IMR-90 (cell line): ENCODE measurements at regions not wholly inside any gene's neighbourhood (a gene's known extent, or its start where the extent isn't known, plus 50 kb on each side); places are given as distances from the start of the nearest gene placed in this dataset.

Source experiments
- ATAC-seq: fragments of 200-7000 bp; cut with Tn5 transposase; 2 replicates; pipeline ENCODE4 v1.9.1; 2020; ENCODE audit warnings: low read depth, mild to moderate bottlenecking, moderate library complexity
- BruUV-seq: library from RNA; stranded (reverse); fragments of 400-500 nt; replicated peaks from 2 replicates; lab custom pipeline; 2021; lab: Mats Ljungman, UMichigan
- CTCF ChIA-PET: fragments of 300-600 bp; formaldehyde crosslinking; extraction: SDS; loops from one replicate; lab custom pipeline; 2021; ENCODE audit warnings: antibody characterized with exemption; lab: Yijun Ruan, JAX
- POLR2A ChIA-PET: fragments of 300-600 bp; sonication (Branson Sonifier 250); formaldehyde crosslinking; loops from one replicate; lab custom pipeline; 2022; ENCODE audit warnings: antibody characterized with exemption; ENCODE audit not compliant: unreplicated experiment; lab: Charles Lee
- DNase-seq: peaks from one replicate; pipeline ENCODE4 v3.0.0; 2013
- H2AFZ ChIP-seq: replicated peaks from 2 replicates; pipeline ENCODE3; 2013; ENCODE audit warnings: low read length, mild to moderate bottlenecking; ENCODE audit not compliant: poor library complexity
- H2AK5ac ChIP-seq: 2 replicates; pipeline ENCODE4 v1.6.1; 2013; ENCODE audit warnings: low read depth, low read length, inconsistent platforms
- H2AK9ac ChIP-seq: replicated peaks from 2 replicates; pipeline ENCODE3; 2013; ENCODE audit warnings: mild to moderate bottlenecking, low read depth, low read length, moderate library complexity; ENCODE audit not compliant: poor library complexity
- H2BK120ac ChIP-seq: 2 replicates; pipeline ENCODE4 v1.6.1; 2013; ENCODE audit warnings: low read depth, low read length, inconsistent platforms
- H2BK15ac ChIP-seq: 3 replicates; pipeline ENCODE4 v1.6.1; 2013; ENCODE audit warnings: low read depth, low read length, inconsistent platforms
- H2BK20ac ChIP-seq: 2 replicates; pipeline ENCODE4 v1.6.1; 2013; ENCODE audit warnings: low read depth, mild to moderate bottlenecking, inconsistent platforms, low read length, moderate library complexity
- H2BK5ac ChIP-seq: 2 replicates; pipeline ENCODE4 v1.6.1; 2013; ENCODE audit warnings: mild to moderate bottlenecking, low read depth, low read length, inconsistent platforms; ENCODE audit not compliant: poor library complexity, severe bottlenecking
- H3K14ac ChIP-seq: replicated peaks from 2 replicates; pipeline ENCODE4 v1.6.1; 2013; ENCODE audit warnings: low read depth, low read length, inconsistent platforms
- H3K18ac ChIP-seq: 2 replicates; pipeline ENCODE4 v1.6.1; 2013; ENCODE audit warnings: low read depth, low read length, control low read depth
- H3K23ac ChIP-seq: 2 replicates; pipeline ENCODE4 v1.6.1; 2013; ENCODE audit warnings: low read depth, low read length, inconsistent platforms
- H3K27ac ChIP-seq: 2 replicates; pipeline ENCODE4 v1.5.1; 2013; ENCODE audit warnings: mild to moderate bottlenecking, control low read depth, low read length; ENCODE audit not compliant: insufficient read depth
- H3K27me3 ChIP-seq: 2 replicates; pipeline ENCODE4 v1.6.1; 2013; ENCODE audit warnings: low read length; ENCODE audit not compliant: control insufficient read depth, insufficient read depth
- H3K36me3 ChIP-seq: 2 replicates; pipeline ENCODE4 v1.6.1; 2013; ENCODE audit warnings: low read length, mixed read lengths; ENCODE audit not compliant: control insufficient read depth, insufficient read depth
- H3K4ac ChIP-seq: 2 replicates; pipeline ENCODE4 v1.6.1; 2013; ENCODE audit warnings: low read depth, low read length, inconsistent platforms
- H3K4me1 ChIP-seq: 2 replicates; pipeline ENCODE4 v1.6.1; 2013; ENCODE audit warnings: low read length, mixed read lengths; ENCODE audit not compliant: control insufficient read depth, insufficient read depth
- H3K4me2 ChIP-seq: 2 replicates; pipeline ENCODE4 v1.6.1; 2013; ENCODE audit warnings: low read depth, mild to moderate bottlenecking, control low read depth, low read length, moderate library complexity
- H3K4me3 ChIP-seq: 2 replicates; pipeline ENCODE4 v1.5.1; 2013; ENCODE audit warnings: low read depth, mild to moderate bottlenecking, control low read depth, low read length, moderate library complexity; ENCODE audit not compliant: insufficient read depth
- H3K56ac ChIP-seq: 2 replicates; pipeline ENCODE4 v1.6.1; 2013; ENCODE audit warnings: low read length, inconsistent platforms; ENCODE audit not compliant: insufficient read depth; ENCODE audit errors: extremely low read depth
- H3K79me1 ChIP-seq, 2 experiments: 2 replicates each; pipeline ENCODE4 v1.6.1; 2013; ENCODE audit warnings: low read length in 2 of 2, inconsistent platforms in 1 of 2, low read depth in 1 of 2
- H3K9ac ChIP-seq: 2 replicates; pipeline ENCODE4 v1.6.1; 2013; ENCODE audit warnings: low read depth, low read length, control low read depth
- H3K9me1 ChIP-seq: 2 replicates; pipeline ENCODE4 v1.6.1; 2013; ENCODE audit warnings: low read length, inconsistent platforms; ENCODE audit not compliant: insufficient read depth
- H3K9me3 ChIP-seq: 2 replicates; pipeline ENCODE4 v1.6.1; 2013; ENCODE audit warnings: low read length; ENCODE audit not compliant: control insufficient read depth, insufficient read depth
- H4K20me1 ChIP-seq: 2 replicates; pipeline ENCODE4 v1.6.1; 2013; ENCODE audit warnings: low read length, inconsistent platforms; ENCODE audit not compliant: insufficient read depth
- H4K5ac ChIP-seq: 2 replicates; pipeline ENCODE4 v1.6.1; 2013; ENCODE audit warnings: mild to moderate bottlenecking, low read depth, low read length, control low read depth
- H4K8ac ChIP-seq, 2 experiments: 2 replicates each; pipeline ENCODE4 v1.6.1; 2013; ENCODE audit warnings: low read depth in 2 of 2, low read length in 2 of 2, control low read depth in 1 of 2, inconsistent platforms in 1 of 2
- H4K91ac ChIP-seq: 2 replicates; pipeline ENCODE4 v1.6.1; 2013; ENCODE audit warnings: low read depth, low read length, inconsistent platforms; ENCODE audit not compliant: insufficient read depth
- RAD21 ChIP-seq: IDR thresholded peaks from 2 replicates; pipeline ENCODE4 v1.6.1; 2012; ENCODE audit warnings: low read length, improper control_type of control experiment
- WGBS, 2 experiments: methylation state at CpG; one replicate each; pipeline versions ENCODE4 v1.1.5 to v1.1.7; 2013; ENCODE audit warnings: missing lambda C conversion rate in 2 of 2; ENCODE audit not compliant: insufficient read length in 1 of 2; ENCODE audit errors: extremely low coverage in 2 of 2; 5-methylcytosine and 5-hydroxymethylcytosine counted together
- dilution Hi-C: fragments of 300-500 bp; cut with HindIII; formaldehyde crosslinking; loops from one replicate; pipeline ENCODE4 v1.14.3; 2018; ENCODE audit warnings: low sequenced_read_pairs; ENCODE audit not compliant: unreplicated experiment
- in situ Hi-C: fragments of 300-500 bp; cut with MboI; formaldehyde crosslinking; loops from 3 replicates; pipeline ENCODE4 v1.14.3; 2019; ENCODE audit warnings: low sequenced_read_pairs, inconsistent platforms, mixed read lengths
- intact Hi-C: fragments of 100-400 bp; cut with micrococcal nuclease; formaldehyde crosslinking; loops from 2 replicates; pipeline ENCODE4 v1.10.0; 2022

DNA sequence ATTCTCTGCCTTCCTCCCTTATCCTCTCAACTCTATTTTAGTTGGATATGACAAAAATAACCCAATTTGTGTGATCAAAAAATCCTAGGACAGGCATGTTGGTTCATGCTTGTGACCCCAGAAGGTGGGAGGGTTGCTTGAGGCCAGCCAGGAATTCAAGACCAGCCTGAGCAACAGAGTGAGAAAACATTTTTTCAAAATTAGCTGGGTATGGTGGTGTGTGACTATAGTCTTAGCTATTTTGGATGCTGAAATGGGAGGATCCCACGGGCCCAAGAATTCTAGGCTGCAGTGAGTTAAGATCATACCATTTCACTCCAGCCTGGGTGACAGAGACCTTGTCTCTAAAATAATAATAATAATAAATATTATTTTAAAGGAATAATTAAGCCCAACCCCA lies 1383.1 kb upstream of the ADGRL2 start:
- no peak overlapping the region for H3K4ac ChIP-seq

More for the DNA sequence above, 1383.1 kb upstream of the ADGRL2 start:
- no peaks in the 10 kb centered on the region; the same call in 1 of the 2 replicates for H3K4me1 ChIP-seq
- H3K27ac ChIP-seq, result no peak overlapping the region
- H3K14ac ChIP-seq, result no peak overlapping the region
- no peak overlapping the region; a peak in 1 of 4 replicates for H4K8ac ChIP-seq
- H4K20me1 ChIP-seq, result no peaks in the 10 kb centered on the region
- peak; percentile 54 for DNase-seq
- no peaks in the 10 kb centered on the region for H3K36me3 ChIP-seq
- no TSS peak for BruUV-seq
- no peak overlapping the region for H2AFZ ChIP-seq
- no peak overlapping the region for H2BK5ac ChIP-seq
- H3K9me1 ChIP-seq, result no peaks in the 10 kb centered on the region
- H3K18ac ChIP-seq, result no peak overlapping the region
- no peaks in the 10 kb centered on the region for H3K79me1 ChIP-seq
- peak overlapping the region; percentile 3; the same call in 1 of the 2 replicates for H2BK120ac ChIP-seq
- CTCF ChIA-PET, result interaction anchor here (0.6 kb wide), 1 partner anchor 1128 kb away, joined by 3 read pairs; no protein-coding TSS in a partner anchor
- TF ChIP-seq RAD21, result no peak
- H3K23ac ChIP-seq, result no peak overlapping the region
- in situ Hi-C loops (no loop called here), intact Hi-C loops (no loop called here), dilution Hi-C loops (no loop called here)
- H4K91ac ChIP-seq, result no peak overlapping the region
- H2AK5ac ChIP-seq, result no peak overlapping the region
- POLR2A ChIA-PET, result no interaction called here
- no peaks in the 10 kb centered on the region for H3K27me3 ChIP-seq
- ATAC-seq, result peak; percentile 71
- H3K9ac ChIP-seq, result no peak overlapping the region
- H2AK9ac ChIP-seq, result no peak overlapping the region
- no peaks in the 10 kb centered on the region for H3K9me3 ChIP-seq
- no peak overlapping the region for H3K4me3 ChIP-seq
- H3K4me2 ChIP-seq, result no peak overlapping the region
- WGBS, 2 experiments, result no CpG with 5 or more reads among the region's 1 CpG
- no peak overlapping the region for H3K56ac ChIP-seq
- no peak overlapping the region for H4K5ac ChIP-seq
- H2BK15ac ChIP-seq, result no peak overlapping the region
- H2BK20ac ChIP-seq, result no peak overlapping the region
